DND-41 (cell line): ENCODE measurements at regions not wholly inside any gene's neighbourhood (a gene's known extent, or its start where the extent isn't known, plus 50 kb on each side); places are given as distances from the start of the nearest gene placed in this dataset.

Source experiments
- ATAC-seq: fragments of 200-7000 bp; cut with Tn5 transposase; 3 replicates; pipeline ENCODE4 v1.9.1; 2021; ENCODE audit warnings: low read depth; ENCODE audit not compliant: insufficient read depth
- DNase-seq: peaks from one replicate; pipeline ENCODE4 v3.0.0-alpha.2; 2020
- H2AFZ ChIP-seq: 2 replicates; pipeline ENCODE4 v1.6.0; 2012; ENCODE audit warnings: low read depth, low read length
- H3K27ac ChIP-seq: 2 replicates; pipeline ENCODE4 v1.5.1; 2012; ENCODE audit warnings: low read length, inconsistent platforms
- H3K27me3 ChIP-seq: fragments of 200-600 bp; sonication (generic); 2 replicates; pipeline ENCODE4 v1.6.0; 2012; ENCODE audit warnings: low read length, mild to moderate bottlenecking, inconsistent platforms; ENCODE audit not compliant: insufficient read depth, poor library complexity
- H3K36me3 ChIP-seq: 2 replicates; pipeline ENCODE4 v1.5.1; 2012; ENCODE audit warnings: low read length, inconsistent platforms; ENCODE audit not compliant: insufficient read depth
- H3K4me1 ChIP-seq: 2 replicates; pipeline ENCODE4 v1.5.1; 2012; ENCODE audit warnings: mild to moderate bottlenecking, low read length; ENCODE audit not compliant: insufficient read depth
- H3K4me2 ChIP-seq: 2 replicates; pipeline ENCODE4 v1.6.0; 2012; ENCODE audit warnings: mild to moderate bottlenecking, moderate library complexity, low read length, inconsistent platforms; ENCODE audit not compliant: insufficient read depth
- H3K4me3 ChIP-seq, 2 experiments: fragments of 200-600 bp in 1 of 2; shearing (Covaris generic) in 1 of 2; 2 replicates each; pipeline ENCODE4 v1.5.1; 2012 to 2016; ENCODE audit warnings: inconsistent platforms in 2 of 2, low read length in 2 of 2, mild to moderate bottlenecking in 2 of 2, low read depth in 1 of 2, moderate library complexity in 1 of 2
- H3K79me2 ChIP-seq: 2 replicates; pipeline ENCODE4 v1.6.0; 2012; ENCODE audit warnings: low read length, inconsistent platforms; ENCODE audit not compliant: insufficient read depth
- H3K9ac ChIP-seq: 2 replicates; pipeline ENCODE4 v1.6.0; 2012; ENCODE audit warnings: low read depth, mild to moderate bottlenecking, inconsistent platforms, low read length, moderate library complexity
- H3K9me3 ChIP-seq: 2 replicates; pipeline ENCODE4 v1.5.1; 2012; ENCODE audit warnings: low read length, moderate library complexity, mild to moderate bottlenecking, inconsistent platforms; ENCODE audit not compliant: insufficient read depth, severe bottlenecking
- H4K20me1 ChIP-seq: 2 replicates; pipeline ENCODE4 v1.6.0; 2012; ENCODE audit warnings: low read length; ENCODE audit not compliant: insufficient read depth
- EZH2 ChIP-seq: IDR thresholded peaks from 3 replicates; pipeline ENCODE4 v1.6.1; 2012; ENCODE audit warnings: borderline replicate concordance, low read depth, mild to moderate bottlenecking, moderate library complexity, low read length, inconsistent platforms; ENCODE audit not compliant: severe bottlenecking
- TF ChIP-seq, protein P1 (sequence below): IDR thresholded peaks from 2 replicates; pipeline ENCODE4 v1.5.1; 2012; ENCODE audit warnings: borderline replicate concordance, low read length, moderate library complexity, mild to moderate bottlenecking; ENCODE audit not compliant: poor library complexity, severe bottlenecking; ENCODE audit errors: extremely low read depth

DNA sequence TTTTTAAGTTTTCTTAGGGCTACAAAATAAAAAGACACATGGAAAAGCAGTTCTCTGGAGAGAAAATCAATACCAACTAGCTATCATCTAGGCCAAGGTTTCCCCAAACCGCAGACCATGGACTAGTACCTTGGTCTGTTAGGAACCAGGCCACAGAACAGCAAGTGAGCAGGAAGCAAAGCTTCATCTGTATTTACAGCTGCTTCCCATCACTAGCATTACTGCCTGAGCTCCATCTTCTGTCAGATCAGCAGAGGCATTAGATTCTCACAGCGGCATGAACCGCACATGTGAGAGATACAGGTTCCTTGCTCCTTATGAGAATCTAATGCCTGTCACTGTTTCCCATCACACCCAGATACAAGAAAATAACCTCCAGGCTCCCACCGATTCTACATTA lies 1907.6 kb upstream of the ACO1 start:
- Histone ChIP-seq H3K36me3 (no peaks in the 10 kb centered on the region), H2AFZ (no peak overlapping the region), H3K79me2 (no peaks in the 10 kb centered on the region), H3K4me2 (no peak overlapping the region), H4K20me1 (no peaks in the 10 kb centered on the region), H3K9ac (no peak overlapping the region), H3K4me1 (no peaks in the 10 kb centered on the region), H3K4me3 (no peak overlapping the region), H3K9me3 (no peaks in the 10 kb centered on the region), H3K27ac (no peak overlapping the region), H3K27me3 (no peaks in the 10 kb centered on the region)
- no peak for TF ChIP-seq EZH2
- TF ChIP-seq, protein P1, sequence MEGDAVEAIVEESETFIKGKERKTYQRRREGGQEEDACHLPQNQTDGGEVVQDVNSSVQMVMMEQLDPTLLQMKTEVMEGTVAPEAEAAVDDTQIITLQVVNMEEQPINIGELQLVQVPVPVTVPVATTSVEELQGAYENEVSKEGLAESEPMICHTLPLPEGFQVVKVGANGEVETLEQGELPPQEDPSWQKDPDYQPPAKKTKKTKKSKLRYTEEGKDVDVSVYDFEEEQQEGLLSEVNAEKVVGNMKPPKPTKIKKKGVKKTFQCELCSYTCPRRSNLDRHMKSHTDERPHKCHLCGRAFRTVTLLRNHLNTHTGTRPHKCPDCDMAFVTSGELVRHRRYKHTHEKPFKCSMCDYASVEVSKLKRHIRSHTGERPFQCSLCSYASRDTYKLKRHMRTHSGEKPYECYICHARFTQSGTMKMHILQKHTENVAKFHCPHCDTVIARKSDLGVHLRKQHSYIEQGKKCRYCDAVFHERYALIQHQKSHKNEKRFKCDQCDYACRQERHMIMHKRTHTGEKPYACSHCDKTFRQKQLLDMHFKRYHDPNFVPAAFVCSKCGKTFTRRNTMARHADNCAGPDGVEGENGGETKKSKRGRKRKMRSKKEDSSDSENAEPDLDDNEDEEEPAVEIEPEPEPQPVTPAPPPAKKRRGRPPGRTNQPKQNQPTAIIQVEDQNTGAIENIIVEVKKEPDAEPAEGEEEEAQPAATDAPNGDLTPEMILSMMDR = no peak
- ATAC-seq (no peak), DNase-seq (no peak)

DNA sequence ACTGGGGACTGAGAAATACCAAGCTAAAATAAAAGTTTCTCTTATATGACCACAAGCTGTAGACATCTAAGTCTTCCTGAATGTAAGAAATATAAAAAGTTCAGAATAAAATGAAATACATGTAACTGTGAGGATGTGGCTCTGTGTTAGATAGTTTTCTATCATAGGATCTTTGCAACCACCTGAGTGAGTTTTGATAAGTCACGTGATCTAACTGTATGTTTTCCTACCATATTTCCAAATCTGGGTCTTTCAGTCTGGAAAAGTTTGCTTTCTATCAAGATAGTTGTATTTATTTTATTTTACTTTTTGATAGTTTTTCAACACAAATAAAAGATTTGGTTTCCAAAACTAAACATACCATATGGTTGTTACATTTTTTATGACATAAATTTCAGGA lies 1905.8 kb upstream of the ACO1 start:
- H3K27me3 ChIP-seq = no peaks in the 10 kb centered on the region
- ATAC-seq (no peak), DNase-seq (no peak)
- H3K9me3 ChIP-seq = no peaks in the 10 kb centered on the region
- no peak overlapping the region for H3K9ac ChIP-seq
- H3K4me1 ChIP-seq = no peaks in the 10 kb centered on the region
- H3K79me2 ChIP-seq = no peaks in the 10 kb centered on the region
- H2AFZ ChIP-seq = no peak overlapping the region
- no peak for TF ChIP-seq EZH2
- TF ChIP-seq, protein P1 = no peak
- H4K20me1 ChIP-seq = no peaks in the 10 kb centered on the region
- no peak overlapping the region for H3K4me3 ChIP-seq
- H3K27ac ChIP-seq = no peak overlapping the region
- H3K36me3 ChIP-seq = no peaks in the 10 kb centered on the region
- H3K4me2 ChIP-seq = no peak overlapping the region

DNA sequence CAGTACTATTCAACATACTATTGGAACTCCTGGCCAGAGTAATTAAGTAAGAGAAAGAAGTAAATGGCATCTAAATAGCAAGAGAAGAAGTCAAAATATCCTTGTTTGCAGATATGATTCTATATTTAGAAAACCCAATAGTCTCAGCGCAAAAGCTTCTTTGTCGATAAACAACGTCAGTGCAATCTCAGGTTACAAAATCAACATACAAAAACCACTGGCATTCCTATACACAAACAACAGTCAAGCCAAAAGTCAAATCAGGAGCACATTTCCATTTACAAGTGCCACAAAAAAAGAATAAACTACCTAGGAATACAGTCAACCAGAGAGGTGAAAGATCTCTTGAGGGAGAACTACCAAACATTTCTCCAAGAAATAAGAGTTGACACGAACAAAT lies 1901.9 kb upstream of the ACO1 start:
- no peak for DNase-seq
- no peaks in the 10 kb centered on the region for H3K36me3 ChIP-seq
- no peaks in the 10 kb centered on the region for H3K27me3 ChIP-seq
- H3K27ac ChIP-seq = no peak overlapping the region
- no peak overlapping the region for H3K4me2 ChIP-seq
- no peaks in the 10 kb centered on the region for H3K9me3 ChIP-seq
- TF ChIP-seq EZH2 = no peak
- TF ChIP-seq, protein P1 = no peak
- H2AFZ ChIP-seq = no peak overlapping the region
- no peak overlapping the region for H3K9ac ChIP-seq
- H3K4me1 ChIP-seq = no peaks in the 10 kb centered on the region
- no peaks in the 10 kb centered on the region for H4K20me1 ChIP-seq
- ATAC-seq = no peak
- H3K79me2 ChIP-seq = no peaks in the 10 kb centered on the region
- no peak overlapping the region for H3K4me3 ChIP-seq

DNA sequence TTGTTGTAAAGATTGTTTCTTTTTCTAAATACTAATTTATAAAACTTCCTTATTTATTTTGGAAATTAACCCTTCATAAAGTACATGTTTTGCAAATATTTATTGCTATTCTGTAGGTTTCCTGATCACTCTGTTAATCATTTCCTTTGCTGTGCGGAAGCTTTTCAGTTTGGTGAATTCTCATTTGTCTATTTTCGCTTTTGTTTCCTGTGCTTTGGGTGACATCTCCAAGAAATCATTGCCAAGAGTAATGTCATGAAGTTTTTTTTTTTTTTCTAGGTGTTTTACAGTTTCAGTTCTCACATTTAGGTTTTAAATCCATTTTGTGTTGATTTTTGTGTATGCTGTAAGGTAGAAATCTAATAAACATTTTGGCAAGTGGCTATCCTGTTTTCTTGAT lies 1899.8 kb upstream of the ACO1 start:
- Histone ChIP-seq H4K20me1 (no peaks in the 10 kb centered on the region), H3K36me3 (no peaks in the 10 kb centered on the region), H3K9ac (no peak overlapping the region), H3K4me1 (no peaks in the 10 kb centered on the region), H3K27ac (no peak overlapping the region), H3K4me2 (no peak overlapping the region), H2AFZ (no peak overlapping the region), H3K79me2 (no peaks in the 10 kb centered on the region), H3K27me3 (no peaks in the 10 kb centered on the region), H3K9me3 (no peaks in the 10 kb centered on the region), H3K4me3 (no peak overlapping the region)
- ATAC-seq (no peak), DNase-seq (no peak)
- no peak for TF ChIP-seq EZH2
- TF ChIP-seq, protein P1 = no peak
